ENCODE measurements at regions not wholly inside any gene's neighbourhood (a gene's known extent, or its start where the extent isn't known, plus 50 kb on each side); places are given as distances from the start of the nearest gene placed in this dataset.
"Not testable (repeated sequence)": the region's sequence is repeated elsewhere in the genome, so short reads cannot be mapped to it uniquely, and the experiment has no call there.

DNA sequence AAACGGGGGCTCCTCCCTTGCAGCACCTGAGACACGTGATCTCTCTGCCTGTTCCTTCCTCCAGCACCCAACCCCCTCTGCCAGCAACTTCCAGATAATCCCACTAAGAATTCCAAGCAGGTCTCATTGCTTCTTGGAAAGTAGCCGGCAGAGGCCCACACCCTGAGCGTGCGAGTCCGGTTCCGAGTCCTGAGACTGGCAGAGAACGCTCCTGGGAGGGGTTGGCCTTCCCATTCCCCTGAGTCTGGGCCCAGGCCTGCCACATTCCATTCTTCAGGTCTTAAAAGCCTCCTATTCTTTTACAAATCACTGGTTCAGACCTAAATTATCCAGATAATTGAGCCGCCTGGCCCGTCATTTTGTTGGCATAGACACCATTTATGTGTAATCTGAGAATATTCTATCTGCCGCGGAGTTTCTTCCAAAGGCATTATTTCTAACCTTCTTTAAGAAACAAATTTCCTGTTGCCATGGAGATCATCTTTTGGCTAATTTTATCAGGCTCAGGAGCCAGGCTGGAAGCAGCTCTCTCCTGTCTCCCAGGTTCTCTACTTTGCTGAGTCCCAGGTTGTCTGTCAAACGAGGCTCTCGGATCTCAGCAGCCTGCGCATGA is 165.4 kb downstream of the MYCN start:
- no peak for DNase-seq (ENCODE audit: low read depth)

- no peak for DNase-seq (ENCODE audit: low read depth)
These were observed 164.8 kb downstream of the MYCN start for GRCh38 chr2:16104949-16105668.

DNA sequence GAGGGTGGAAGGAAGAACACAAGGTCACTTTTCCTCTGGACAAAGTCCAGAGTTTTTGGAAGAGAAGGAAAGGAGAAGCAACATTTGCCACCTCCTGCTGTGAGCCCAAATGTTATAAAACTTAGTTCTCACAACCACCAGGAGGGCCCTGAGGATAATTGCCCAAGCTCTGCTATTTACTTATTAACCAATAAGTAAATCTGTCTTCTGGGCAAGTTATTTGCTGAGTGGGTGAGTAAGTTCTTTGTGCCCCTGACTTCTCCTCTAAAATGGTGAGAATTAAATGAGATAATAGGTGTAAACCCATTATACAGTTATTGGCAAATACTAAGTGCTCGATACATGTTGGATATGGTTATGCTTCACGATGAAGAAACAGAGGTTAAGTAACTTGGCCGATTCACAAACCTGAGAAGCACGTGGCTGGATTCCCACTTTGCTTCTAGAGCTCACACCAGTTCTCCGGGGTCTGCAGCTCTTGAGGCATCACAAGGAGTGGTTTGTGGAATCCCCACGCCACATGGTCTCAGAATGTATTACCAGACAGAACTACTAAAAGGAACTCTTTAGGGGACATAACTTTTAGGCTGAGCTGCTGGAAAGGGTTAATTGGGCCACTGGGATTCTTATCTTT is 164.1 kb downstream of the MYCN start:
- DNase-seq (ENCODE audit: low read depth) = no peak

GRCh38 chr2:16103614-16104314 is 163.4 kb downstream of the MYCN start:
- no peak for DNase-seq (ENCODE audit: low read depth)

GRCh38 chr2:16102976-16103380 is 162.6 kb downstream of the MYCN start:
- DNase-seq (ENCODE audit: low read depth) = no peak

DNA sequence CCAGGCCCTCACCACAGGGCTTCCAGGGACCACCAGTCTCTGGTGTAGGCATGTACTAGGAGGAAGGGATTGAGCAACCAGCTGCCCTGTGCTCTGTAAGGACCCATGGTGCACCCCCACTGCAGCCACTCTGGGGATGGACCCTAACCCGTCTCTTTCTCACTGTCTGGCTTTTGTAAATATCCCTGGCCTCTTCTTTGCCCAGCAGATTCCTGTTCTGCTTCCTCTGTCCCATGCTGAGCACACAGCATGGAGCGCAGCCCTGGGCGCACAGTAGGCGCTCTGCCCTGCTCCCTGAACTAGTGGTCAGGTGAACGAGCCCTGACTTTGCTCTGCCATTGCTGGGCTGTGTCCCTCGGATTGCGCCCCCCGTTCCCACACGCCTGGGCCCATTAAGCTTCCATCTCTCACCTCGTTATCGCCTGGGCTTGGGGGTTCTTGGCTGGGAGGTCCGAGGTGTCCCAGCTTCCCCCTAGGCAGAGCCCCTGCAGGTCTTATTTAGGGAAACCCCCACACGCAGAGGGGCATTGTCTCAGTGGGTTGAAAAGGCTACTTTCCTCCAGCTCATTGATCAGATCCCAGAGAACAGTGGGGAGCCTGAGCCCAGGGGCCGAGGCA is 162.1 kb downstream of the MYCN start:
- no peak for DNase-seq (ENCODE audit: low read depth)

- no peak for DNase-seq (ENCODE audit: low read depth)
These were observed 160.8 kb downstream of the MYCN start for GRCh38 chr2:16101196-16101595.

- no peak for DNase-seq (ENCODE audit: low read depth)
These were observed 159.7 kb downstream of the MYCN start for GRCh38 chr2:16100006-16100405.

DNA sequence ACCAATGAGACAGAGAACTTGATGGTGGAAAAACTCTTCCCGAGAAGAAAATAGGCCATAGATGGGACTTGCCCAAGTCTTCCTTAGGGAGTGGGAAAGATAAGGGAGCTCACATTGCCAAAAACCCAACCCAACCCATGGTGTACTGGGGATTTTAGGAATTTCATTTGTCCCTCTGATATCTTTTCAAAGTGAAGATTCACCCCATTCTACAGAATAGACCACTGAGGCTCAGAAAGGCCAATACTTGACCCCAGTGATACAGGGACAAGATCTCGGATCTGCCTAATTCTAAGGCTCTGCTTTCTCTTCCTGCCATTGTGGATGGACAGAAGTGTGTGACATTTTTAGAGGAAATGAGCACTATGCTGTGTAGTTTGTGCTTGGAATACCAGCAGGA is 159.0 kb downstream of the MYCN start:
- no peak for DNase-seq (ENCODE audit: low read depth)

DNA sequence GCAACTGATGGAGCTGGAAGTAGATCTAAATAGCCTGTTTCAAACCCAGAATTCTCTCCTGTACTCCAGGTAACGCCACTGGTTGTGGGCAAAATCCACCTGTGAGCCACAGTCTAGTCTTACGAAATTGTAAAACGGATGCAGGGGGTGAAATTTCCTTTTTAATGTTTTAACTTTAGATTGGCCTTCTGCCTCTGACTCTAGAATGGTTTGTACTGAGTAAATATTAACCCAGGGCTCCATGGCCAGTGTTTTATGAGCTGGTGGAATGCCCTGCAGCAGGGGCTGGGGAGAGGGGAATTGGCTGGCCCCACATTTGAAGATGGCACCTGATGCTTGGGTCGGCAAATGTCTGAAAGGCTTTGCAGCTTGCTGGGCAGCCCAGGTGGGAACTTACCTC is 156.6 kb downstream of the MYCN start:
- DNase-seq (ENCODE audit: low read depth) = no peak

GRCh38 chr2:16095483-16095882 is 155.1 kb downstream of the MYCN start:
- not testable (repeated sequence) for DNase-seq (ENCODE audit: low read depth)

- no peak for DNase-seq (ENCODE audit: low read depth)
These were observed 154.5 kb downstream of the MYCN start for GRCh38 chr2:16094811-16095210.

- DNase-seq (ENCODE audit: low read depth) = no peak
These were observed 153.5 kb downstream of the MYCN start for GRCh38 chr2:16093639-16094529.

DNA sequence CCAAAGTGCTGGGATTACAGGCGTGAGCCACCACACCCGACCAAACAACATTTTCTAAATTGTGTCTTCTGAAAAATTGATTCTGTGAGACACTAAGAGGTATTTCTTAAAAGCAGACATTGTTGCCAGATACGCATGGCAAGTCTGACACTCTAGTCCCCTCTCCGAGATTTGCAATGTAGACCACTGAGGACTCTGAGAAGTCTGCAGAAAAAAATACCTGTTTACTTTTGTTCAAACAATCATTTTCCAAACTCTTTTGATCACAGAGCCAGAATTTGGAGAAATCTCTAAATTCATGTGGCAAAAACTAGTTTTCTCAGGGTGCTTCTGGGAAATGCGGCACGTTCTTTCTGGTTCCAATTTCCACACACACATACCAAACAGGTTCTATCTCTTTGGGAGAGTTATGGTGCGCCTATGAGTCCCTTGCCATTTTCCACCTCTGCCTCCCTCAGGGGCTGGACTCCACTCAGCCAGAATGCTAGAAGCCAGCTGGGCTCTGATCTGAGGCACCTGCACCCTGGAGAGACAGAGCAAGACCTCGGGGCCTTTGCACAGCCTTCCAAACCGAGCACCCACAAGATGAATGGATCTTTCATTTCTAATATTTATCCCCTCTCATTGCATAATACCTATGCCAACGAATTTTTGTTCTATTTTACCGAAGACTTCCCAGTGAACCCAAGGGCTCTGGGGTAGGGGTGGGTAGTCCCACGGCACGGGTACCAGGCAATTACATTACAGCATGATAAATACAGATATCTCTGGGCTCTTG is 152.7 kb downstream of the MYCN start:
- no peak for DNase-seq (ENCODE audit: low read depth)

- DNase-seq (ENCODE audit: low read depth) = no peak
These were observed 151.4 kb downstream of the MYCN start for GRCh38 chr2:16091576-16092282.

DNA sequence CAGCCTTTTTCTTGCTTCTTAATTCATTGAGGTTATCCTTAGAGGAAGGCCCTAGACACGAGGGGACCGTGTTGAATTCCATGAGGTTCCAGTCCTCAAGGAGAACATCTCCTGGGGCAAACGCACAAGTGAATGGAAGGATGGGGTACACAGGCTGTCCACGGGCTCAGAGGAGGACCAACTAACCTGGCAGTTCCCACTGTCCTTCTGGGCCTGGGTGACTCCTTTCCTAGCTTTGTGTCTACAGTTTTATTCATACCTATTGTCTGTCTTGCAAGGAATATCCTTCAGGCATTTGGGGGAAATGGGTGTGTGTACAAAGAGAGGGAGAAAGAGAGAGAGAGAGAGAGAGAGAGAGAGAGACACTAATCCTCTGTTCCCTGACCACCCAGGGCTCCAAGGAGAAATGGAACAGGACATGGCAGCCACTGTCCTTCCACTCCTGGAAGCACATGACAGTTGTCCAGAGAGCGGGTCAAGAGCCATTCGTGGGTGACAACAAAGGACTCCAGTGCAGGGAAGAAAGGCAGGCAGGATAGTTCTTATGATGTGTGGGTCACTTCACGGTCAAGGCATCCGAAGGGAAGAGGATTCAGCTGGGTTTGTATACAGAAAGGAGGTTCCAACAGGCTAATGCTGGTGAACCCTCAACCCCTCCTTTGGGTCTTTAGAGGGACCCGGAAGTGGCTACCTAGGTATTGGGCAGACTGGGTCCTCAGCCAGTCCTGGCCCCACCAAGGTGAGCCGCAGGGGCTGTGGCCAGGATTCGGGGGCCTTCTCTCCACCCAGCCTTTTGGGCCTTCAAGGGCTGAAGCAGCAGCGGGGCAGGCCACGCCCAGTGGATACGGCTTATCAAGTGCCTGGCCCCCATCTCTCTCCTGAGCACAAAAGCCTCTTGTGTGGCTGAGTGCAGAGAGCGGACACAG is 150.6 kb downstream of the MYCN start:
- no peak for DNase-seq (ENCODE audit: low read depth)

GRCh38 chr2:16089491-16089890 is 149.1 kb downstream of the MYCN start:
- not testable (repeated sequence) for DNase-seq (ENCODE audit: low read depth)

GRCh38 chr2:16088802-16089112 is 148.4 kb downstream of the MYCN start:
- no peak for DNase-seq (ENCODE audit: low read depth)

Data from RPMI7951 (cell line).